Testis (tissue), 2 donors: ENCODE measurements at regions not wholly inside any gene's neighbourhood (a gene's known extent, or its start where the extent isn't known, plus 50 kb on each side); places are given as distances from the start of the nearest gene placed in this dataset.

ENCODE experiments used
- CTCF ChIP-seq, 3 experiments: fragments of 450-650 bp in 2 of 3; fragments of 200-600 bp in 1 of 3; sonication (generic) in 1 of 3; IDR thresholded peaks; one replicate each; pipeline ENCODE4 v1.5.1; 2016 to 2019; ENCODE audit warnings: antibody characterized with exemption in 3 of 3, mild to moderate bottlenecking in 2 of 3, moderate library complexity in 1 of 3
- POLR2A ChIP-seq: fragments of 450-650 bp; IDR thresholded peaks from one replicate; pipeline ENCODE4 v1.6.1; 2017; ENCODE audit warnings: antibody characterized with exemption, mild to moderate bottlenecking, moderate library complexity

GRCh38 chr22:49408102-49408836, 419.4 kb downstream of the BRD1 start:
- TF ChIP-seq CTCF (IDR thresholded peaks at IDR 0.05) (no peak), POLR2A (no peak)
